Iris pigment epithelial cell (primary cell): ENCODE measurements at regions not wholly inside any gene's neighbourhood (a gene's known extent, or its start where the extent isn't known, plus 50 kb on each side); places are given as distances from the start of the nearest gene placed in this dataset.
"Not testable (repeated sequence)": the region's sequence is repeated elsewhere in the genome, so short reads cannot be mapped to it uniquely, and the experiment has no call there.

ENCODE experiments used
- DNase-seq: peaks from one replicate; pipeline ENCODE4 v3.0.0-alpha.2; 2011; ENCODE audit warnings: low read depth

- DNase-seq: no peak
Measured at GRCh38 chr2:144745424-144745823, 225.5 kb upstream of the ZEB2 start.

- DNase-seq: no peak
Measured at GRCh38 chr2:144738749-144739148, 218.8 kb upstream of the ZEB2 start.

- no peak for DNase-seq
Measured at GRCh38 chr2:144730711-144731110, 210.8 kb upstream of the ZEB2 start.

GRCh38 chr2:144724460-144724859 is 204.5 kb upstream of the ZEB2 start:
- not testable (repeated sequence) for DNase-seq

GRCh38 chr2:144718376-144718775 is 198.5 kb upstream of the ZEB2 start:
- no peak for DNase-seq

GRCh38 chr2:144715992-144716391 is 196.1 kb upstream of the ZEB2 start:
- DNase-seq: no peak

- DNase-seq: no peak
Measured at GRCh38 chr2:144713410-144713809, 193.5 kb upstream of the ZEB2 start.

GRCh38 chr2:144712550-144712940 is 192.6 kb upstream of the ZEB2 start:
- DNase-seq: peak; percentile 31

- no peak for DNase-seq
Measured at GRCh38 chr2:144711630-144712549, 192.0 kb upstream of the ZEB2 start.

GRCh38 chr2:144711084-144711483 is 191.2 kb upstream of the ZEB2 start:
- no peak for DNase-seq

- DNase-seq: no peak
Measured at GRCh38 chr2:144708626-144709025, 188.7 kb upstream of the ZEB2 start.

- DNase-seq: no peak
Measured at GRCh38 chr2:144707736-144708326, 187.9 kb upstream of the ZEB2 start.

- no peak for DNase-seq
Measured at GRCh38 chr2:144706647-144707046, 186.7 kb upstream of the ZEB2 start.

- peak; percentile 87 for DNase-seq
Measured at GRCh38 chr2:144705328-144706245, 185.7 kb upstream of the ZEB2 start.

- DNase-seq: no peak
Measured at GRCh38 chr2:144704709-144705095, 184.8 kb upstream of the ZEB2 start.

- peak; percentile 88 for DNase-seq
Measured at GRCh38 chr2:144703852-144704708, 184.2 kb upstream of the ZEB2 start.

- DNase-seq: no peak
Measured at GRCh38 chr2:144702051-144702450, 182.1 kb upstream of the ZEB2 start.

GRCh38 chr2:144701259-144701658 is 181.3 kb upstream of the ZEB2 start:
- DNase-seq: no peak

- no peak for DNase-seq
Measured at GRCh38 chr2:144698156-144698555, 178.2 kb upstream of the ZEB2 start.

- no peak for DNase-seq
Measured at GRCh38 chr2:144695657-144696056, 175.7 kb upstream of the ZEB2 start.

- no peak for DNase-seq
Measured at GRCh38 chr2:144694456-144694855, 174.5 kb upstream of the ZEB2 start.

GRCh38 chr2:144693179-144693578 is 173.3 kb upstream of the ZEB2 start:
- no peak for DNase-seq
